ENCODE measurements at regions not wholly inside any gene's neighbourhood (a gene's known extent, or its start where the extent isn't known, plus 50 kb on each side); places are given as distances from the start of the nearest gene placed in this dataset.

DNA sequence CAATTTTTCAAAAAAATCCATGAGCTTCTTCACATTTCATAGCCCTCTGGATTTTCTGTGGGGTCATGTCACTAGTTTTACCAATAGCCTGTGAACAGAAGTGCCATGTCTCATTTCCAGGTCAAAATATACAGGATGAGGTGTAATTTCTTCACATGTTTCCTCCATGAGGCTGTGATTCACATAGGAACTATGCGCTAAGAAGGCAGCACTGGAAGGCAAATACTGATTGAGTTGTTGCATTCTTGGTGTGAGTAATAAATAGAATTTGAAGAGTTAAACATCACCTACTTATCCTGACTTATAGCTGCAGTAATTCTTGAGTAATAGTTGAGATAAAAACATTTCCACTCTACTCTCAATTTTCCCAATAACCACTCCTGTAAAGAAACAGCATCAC is 442.3 kb downstream of the HAO1 start:
- no peaks in the 10 kb centered on the region for H3K9me3 ChIP-seq
- TF ChIP-seq, protein P1, sequence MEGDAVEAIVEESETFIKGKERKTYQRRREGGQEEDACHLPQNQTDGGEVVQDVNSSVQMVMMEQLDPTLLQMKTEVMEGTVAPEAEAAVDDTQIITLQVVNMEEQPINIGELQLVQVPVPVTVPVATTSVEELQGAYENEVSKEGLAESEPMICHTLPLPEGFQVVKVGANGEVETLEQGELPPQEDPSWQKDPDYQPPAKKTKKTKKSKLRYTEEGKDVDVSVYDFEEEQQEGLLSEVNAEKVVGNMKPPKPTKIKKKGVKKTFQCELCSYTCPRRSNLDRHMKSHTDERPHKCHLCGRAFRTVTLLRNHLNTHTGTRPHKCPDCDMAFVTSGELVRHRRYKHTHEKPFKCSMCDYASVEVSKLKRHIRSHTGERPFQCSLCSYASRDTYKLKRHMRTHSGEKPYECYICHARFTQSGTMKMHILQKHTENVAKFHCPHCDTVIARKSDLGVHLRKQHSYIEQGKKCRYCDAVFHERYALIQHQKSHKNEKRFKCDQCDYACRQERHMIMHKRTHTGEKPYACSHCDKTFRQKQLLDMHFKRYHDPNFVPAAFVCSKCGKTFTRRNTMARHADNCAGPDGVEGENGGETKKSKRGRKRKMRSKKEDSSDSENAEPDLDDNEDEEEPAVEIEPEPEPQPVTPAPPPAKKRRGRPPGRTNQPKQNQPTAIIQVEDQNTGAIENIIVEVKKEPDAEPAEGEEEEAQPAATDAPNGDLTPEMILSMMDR (IDR thresholded peaks at IDR 0.05) = no peak
- H3K27ac ChIP-seq = no peak overlapping the region
- no peak overlapping the region for H3K4me3 ChIP-seq
- no peaks in the 10 kb centered on the region for H3K27me3 ChIP-seq
- intact Hi-C loops (cut with DNase I) = no loop called here
- H3K4me1 ChIP-seq = no peaks in the 10 kb centered on the region
- DNase-seq (no peak), ATAC-seq (no peak)
- H3K36me3 ChIP-seq = no peaks in the 10 kb centered on the region

DNA sequence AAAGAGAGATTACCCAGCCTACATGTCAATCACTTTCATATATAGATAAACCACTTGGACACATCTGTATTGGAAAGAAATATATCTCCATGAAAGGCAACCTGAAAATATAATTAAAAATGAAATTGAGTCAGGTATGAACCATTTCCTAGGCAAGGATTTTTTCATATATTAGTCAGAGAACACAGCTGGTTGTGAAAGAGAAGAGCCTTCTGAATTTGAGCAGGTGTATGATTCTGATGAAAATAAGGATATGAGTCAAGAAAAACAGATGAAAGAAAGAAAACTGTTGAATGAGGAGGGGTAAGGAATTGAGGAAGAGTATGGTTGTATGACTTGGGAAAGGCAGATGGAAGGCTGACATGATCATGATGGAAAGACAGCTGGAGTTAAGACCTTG is 441.1 kb downstream of the HAO1 start:
- Histone ChIP-seq H3K36me3 (no peaks in the 10 kb centered on the region), H3K4me3 (no peak overlapping the region), H3K4me1 (no peaks in the 10 kb centered on the region), H3K27ac (no peak overlapping the region), H3K9me3 (no peaks in the 10 kb centered on the region), H3K27me3 (no peaks in the 10 kb centered on the region)
- DNase-seq = no peak
- ATAC-seq = no peak
- TF ChIP-seq, protein P1 (IDR thresholded peaks at IDR 0.05) = no peak
- intact Hi-C loops (cut with DNase I) = no loop called here

DNA sequence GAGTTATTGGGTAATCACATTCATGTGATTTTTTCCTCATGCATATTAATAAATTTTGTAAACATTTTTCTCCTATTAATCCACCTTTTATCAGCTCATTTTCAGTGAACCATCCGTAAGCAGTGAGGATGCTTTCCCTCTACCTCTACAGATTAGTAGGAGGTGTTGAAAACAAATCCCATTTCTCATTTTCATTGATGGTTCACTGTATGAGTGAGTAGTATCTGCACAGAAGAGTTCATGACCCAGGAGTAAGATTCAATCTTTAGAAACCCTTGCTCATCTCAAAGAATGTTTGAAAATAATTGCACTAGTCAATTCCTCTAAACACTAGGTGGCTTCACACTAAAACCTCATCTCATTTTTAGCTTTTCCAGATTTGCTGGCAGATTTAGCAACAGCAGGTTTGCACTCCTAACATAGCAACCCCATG is 440.0 kb downstream of the HAO1 start:
- Histone ChIP-seq H3K27ac (no peak overlapping the region), H3K4me3 (no peak overlapping the region), H3K27me3 (no peaks in the 10 kb centered on the region), H3K4me1 (no peaks in the 10 kb centered on the region), H3K9me3 (no peaks in the 10 kb centered on the region), H3K36me3 (no peaks in the 10 kb centered on the region)
- intact Hi-C loops (cut with DNase I) = no loop called here
- DNase-seq (no peak), ATAC-seq (no peak)
- TF ChIP-seq, protein P1 (IDR thresholded peaks at IDR 0.05) = no peak

DNA sequence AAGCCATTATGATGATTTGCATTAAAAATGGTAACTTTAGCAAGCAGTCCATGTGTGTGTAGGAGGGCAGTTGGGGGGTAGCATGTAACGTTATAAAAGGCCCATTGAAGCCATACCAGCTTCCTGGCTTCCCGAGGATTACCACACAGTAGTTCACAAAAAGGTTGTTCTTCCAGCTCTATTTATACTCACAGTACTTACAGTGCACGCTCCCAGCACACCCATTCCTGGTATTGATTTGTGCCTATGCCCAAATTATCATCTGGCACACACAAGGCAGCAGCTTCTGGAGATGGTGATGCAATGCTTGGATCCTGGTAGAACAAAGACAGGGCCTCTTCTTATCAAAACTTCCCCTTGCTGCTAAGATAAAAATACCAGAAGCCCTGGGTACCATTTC is 436.8 kb downstream of the HAO1 start:
- H3K27me3 ChIP-seq = no peaks in the 10 kb centered on the region
- no peaks in the 10 kb centered on the region for H3K36me3 ChIP-seq
- DNase-seq (no peak), ATAC-seq (no peak)
- no peaks in the 10 kb centered on the region for H3K9me3 ChIP-seq
- intact Hi-C loops (cut with DNase I) = no loop called here
- no peak overlapping the region for H3K27ac ChIP-seq
- TF ChIP-seq, protein P1 (IDR thresholded peaks at IDR 0.05) = no peak
- no peak overlapping the region for H3K4me3 ChIP-seq
- H3K4me1 ChIP-seq = no peaks in the 10 kb centered on the region

DNA sequence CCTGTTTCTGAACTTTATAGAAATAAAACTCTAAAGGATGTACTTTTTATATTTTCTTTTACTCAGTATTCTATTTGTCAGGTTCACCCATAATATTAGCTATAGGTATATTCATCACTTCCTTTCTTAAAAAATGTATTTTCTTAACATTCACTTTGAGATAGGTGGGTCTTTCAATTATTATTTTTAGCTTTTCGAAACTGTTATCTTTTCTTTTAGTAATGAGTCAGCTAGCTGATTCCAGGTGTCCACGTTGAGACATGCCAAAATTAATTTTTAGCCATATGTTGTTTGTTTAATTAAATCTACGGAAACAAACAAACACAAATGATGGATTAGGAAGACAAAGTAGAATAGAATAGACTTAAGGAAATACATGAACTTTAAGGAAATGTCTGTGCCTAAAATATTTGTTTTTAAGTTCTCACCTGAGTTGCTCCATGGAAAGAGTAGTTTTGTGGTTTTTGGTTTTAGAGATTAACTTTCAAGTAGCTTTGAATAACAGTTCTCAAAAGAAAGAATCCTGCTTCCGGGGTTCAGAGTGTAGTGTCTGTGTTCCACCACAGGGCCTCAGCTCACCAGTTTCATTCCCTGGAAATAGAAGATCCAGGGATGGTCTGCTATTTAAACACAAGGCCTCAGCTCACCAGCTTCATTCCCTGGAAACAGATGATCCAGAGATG is 435.0 kb downstream of the HAO1 start:
- ATAC-seq (no peak), DNase-seq (no peak)
- Histone ChIP-seq H3K9me3 (no peaks in the 10 kb centered on the region), H3K27ac (no peak overlapping the region), H3K4me3 (no peak overlapping the region), H3K4me1 (no peaks in the 10 kb centered on the region), H3K36me3 (no peaks in the 10 kb centered on the region), H3K27me3 (no peaks in the 10 kb centered on the region)
- intact Hi-C loops (cut with DNase I) = no loop called here
- TF ChIP-seq, protein P1 (IDR thresholded peaks at IDR 0.05) = no peak

DNA sequence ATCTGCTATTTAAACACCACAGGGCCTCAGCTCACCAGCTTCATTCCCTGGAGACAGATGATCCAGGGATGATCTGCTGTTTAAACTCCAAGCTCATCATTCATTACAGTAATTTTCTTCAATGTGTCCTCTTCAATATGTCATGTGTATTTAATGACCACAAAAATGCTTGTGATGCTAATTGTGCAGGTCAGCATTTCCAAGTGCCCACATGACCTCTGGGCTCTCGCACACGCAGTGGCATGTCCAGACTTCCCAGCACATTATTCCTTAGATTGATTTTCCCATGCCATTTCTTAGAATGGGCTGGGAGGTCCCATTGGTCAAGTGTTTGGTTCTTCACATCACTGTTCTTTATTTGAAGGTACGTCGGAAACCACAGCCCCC is 434.4 kb downstream of the HAO1 start:
- Histone ChIP-seq H3K27ac (no peak overlapping the region), H3K36me3 (no peaks in the 10 kb centered on the region), H3K4me1 (no peaks in the 10 kb centered on the region), H3K27me3 (no peaks in the 10 kb centered on the region), H3K9me3 (no peaks in the 10 kb centered on the region), H3K4me3 (no peak overlapping the region)
- ATAC-seq (no peak), DNase-seq (no peak)
- intact Hi-C loops (cut with DNase I) = no loop called here
- TF ChIP-seq, protein P1 (IDR thresholded peaks at IDR 0.05) = no peak

Measured in upper lobe of right lung (tissue), 1 donor.